C4-2B (cell line): ENCODE measurements at regions not wholly inside any gene's neighbourhood (a gene's known extent, or its start where the extent isn't known, plus 50 kb on each side); places are given as distances from the start of the nearest gene placed in this dataset.

ENCODE experiments used
- CTCF ChIP-seq: fragments of 450-650 bp; conservative IDR thresholded peaks from 2 replicates; pipeline ENCODE4 v1.5.1; 2017; ENCODE audit warnings: mild to moderate bottlenecking
- ZFX ChIP-seq: fragments of 450-650 bp; IDR thresholded peaks from 2 replicates; pipeline ENCODE4 v1.6.1; 2017

GRCh38 chr3:16053794-16054193, 120.7 kb upstream of the GALNT15 start:
- TF ChIP-seq CTCF (no peak), ZFX (no peak)
